HEK293T (cell line): ENCODE measurements at regions not wholly inside any gene's neighbourhood (a gene's known extent, or its start where the extent isn't known, plus 50 kb on each side); places are given as distances from the start of the nearest gene placed in this dataset.

ENCODE experiments used
- CTCF ChIA-PET: fragments of 350-600 bp; formaldehyde crosslinking; extraction: SDS; loops from one replicate; lab custom pipeline; 2021; ENCODE audit warnings: antibody characterized with exemption, inconsistent platforms; lab: Yijun Ruan, JAX
- POLR2A ChIA-PET: fragments of 350-600 bp; formaldehyde crosslinking; extraction: SDS; loops from one replicate; lab custom pipeline; 2020; ENCODE audit warnings: antibody characterized with exemption, inconsistent platforms; lab: Yijun Ruan, JAX
- DNase-seq: peaks from one replicate; pipeline ENCODE4 v3.0.0; 2012; ENCODE audit warnings: mixed read lengths; ENCODE audit errors: extremely low spot score
- ARNT ChIP-seq: fragments of 450-650 bp; IDR thresholded peaks from 2 replicates; pipeline ENCODE4 v1.6.1; 2017; ENCODE audit warnings: mild to moderate bottlenecking
- BHLHE40 ChIP-seq: fragments of 450-650 bp; IDR thresholded peaks from 2 replicates; pipeline ENCODE4 v1.6.1; 2016; ENCODE audit warnings: mild to moderate bottlenecking, moderate library complexity, borderline replicate concordance
- CTBP1 ChIP-seq: fragments of 450-650 bp; IDR thresholded peaks from 2 replicates; pipeline ENCODE4 v1.6.1; 2016; ENCODE audit warnings: borderline replicate concordance
- ELF4 ChIP-seq: fragments of 450-650 bp; IDR thresholded peaks from 2 replicates; pipeline ENCODE4 v1.6.1; 2017; ENCODE audit warnings: antibody characterized with exemption
- FOXA1 ChIP-seq: fragments of 450-650 bp; IDR thresholded peaks from 2 replicates; pipeline ENCODE4 v1.6.1; 2016; ENCODE audit warnings: mild to moderate bottlenecking
- FOXK2 ChIP-seq: fragments of 450-650 bp; IDR thresholded peaks from 2 replicates; pipeline ENCODE4 v1.6.1; 2016; ENCODE audit warnings: mild to moderate bottlenecking
- FOXM1 ChIP-seq: fragments of 450-650 bp; IDR thresholded peaks from 2 replicates; pipeline ENCODE4 v1.6.1; 2017; ENCODE audit warnings: mild to moderate bottlenecking, borderline replicate concordance
- HDGF ChIP-seq: fragments of 450-650 bp; IDR thresholded peaks from 2 replicates; pipeline ENCODE4 v1.6.1; 2017; ENCODE audit warnings: antibody characterized with exemption, borderline replicate concordance
- L3MBTL2 ChIP-seq: fragments of 450-650 bp; conservative IDR thresholded peaks from 2 replicates; pipeline ENCODE4 v1.6.1; 2016; ENCODE audit warnings: mild to moderate bottlenecking
- LEF1 ChIP-seq: fragments of 450-650 bp; IDR thresholded peaks from 2 replicates; pipeline ENCODE4 v1.6.1; 2017; ENCODE audit warnings: mild to moderate bottlenecking, borderline replicate concordance
- NFRKB ChIP-seq: fragments of 450-650 bp; IDR thresholded peaks from 2 replicates; pipeline ENCODE4 v1.6.1; 2016; ENCODE audit warnings: mild to moderate bottlenecking, moderate library complexity
- SP1 ChIP-seq: fragments of 450-650 bp; IDR thresholded peaks from 2 replicates; pipeline ENCODE4 v1.6.1; 2017
- SUZ12 ChIP-seq: fragments of 450-650 bp; IDR thresholded peaks from 2 replicates; pipeline ENCODE4 v1.6.1; 2016; ENCODE audit warnings: mild to moderate bottlenecking
- TARDBP ChIP-seq: fragments of 450-650 bp; IDR thresholded peaks from 2 replicates; pipeline ENCODE4 v1.6.1; 2016
- ZNF384 ChIP-seq: fragments of 450-650 bp; IDR thresholded peaks from 2 replicates; pipeline ENCODE4 v1.6.1; 2016
- TF ChIP-seq, protein P1 (sequence below): fragments of 450-650 bp; IDR thresholded peaks from 2 replicates; pipeline ENCODE4 v1.6.1; 2016

DNA sequence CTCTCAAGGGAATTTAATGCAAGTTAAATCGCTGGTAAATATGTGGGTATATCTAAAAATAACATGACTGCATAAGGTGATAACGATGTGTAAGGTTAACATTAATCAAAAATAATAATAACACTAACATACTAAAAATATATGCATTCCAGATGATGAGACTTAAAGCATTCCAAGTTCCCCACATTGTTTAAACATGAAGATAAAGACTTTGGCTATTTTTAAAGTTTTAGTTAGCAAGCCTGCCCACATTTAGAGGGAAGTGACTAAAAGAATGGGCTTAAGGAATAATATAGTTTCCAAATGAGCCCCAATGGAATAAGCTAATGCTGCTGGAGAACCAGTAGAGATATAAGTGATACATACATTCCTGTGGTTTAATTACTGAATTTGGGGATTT lies 941.3 kb downstream of the TBC1D32 start:
- ChIA-PET CTCF (no interaction called here), POLR2A (no interaction called here)
- no peak for TF ChIP-seq FOXM1
- no peak for TF ChIP-seq LEF1
- TF ChIP-seq CTBP1 = no peak
- TF ChIP-seq FOXA1 = no peak
- no peak for TF ChIP-seq TARDBP
- no peak for TF ChIP-seq ELF4
- TF ChIP-seq, protein P1, sequence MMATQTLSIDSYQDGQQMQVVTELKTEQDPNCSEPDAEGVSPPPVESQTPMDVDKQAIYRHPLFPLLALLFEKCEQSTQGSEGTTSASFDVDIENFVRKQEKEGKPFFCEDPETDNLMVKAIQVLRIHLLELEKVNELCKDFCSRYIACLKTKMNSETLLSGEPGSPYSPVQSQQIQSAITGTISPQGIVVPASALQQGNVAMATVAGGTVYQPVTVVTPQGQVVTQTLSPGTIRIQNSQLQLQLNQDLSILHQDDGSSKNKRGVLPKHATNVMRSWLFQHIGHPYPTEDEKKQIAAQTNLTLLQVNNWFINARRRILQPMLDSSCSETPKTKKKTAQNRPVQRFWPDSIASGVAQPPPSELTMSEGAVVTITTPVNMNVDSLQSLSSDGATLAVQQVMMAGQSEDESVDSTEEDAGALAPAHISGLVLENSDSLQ = no peak
- TF ChIP-seq FOXK2 = no peak
- TF ChIP-seq ARNT = no peak
- DNase-seq = no peak

DNA sequence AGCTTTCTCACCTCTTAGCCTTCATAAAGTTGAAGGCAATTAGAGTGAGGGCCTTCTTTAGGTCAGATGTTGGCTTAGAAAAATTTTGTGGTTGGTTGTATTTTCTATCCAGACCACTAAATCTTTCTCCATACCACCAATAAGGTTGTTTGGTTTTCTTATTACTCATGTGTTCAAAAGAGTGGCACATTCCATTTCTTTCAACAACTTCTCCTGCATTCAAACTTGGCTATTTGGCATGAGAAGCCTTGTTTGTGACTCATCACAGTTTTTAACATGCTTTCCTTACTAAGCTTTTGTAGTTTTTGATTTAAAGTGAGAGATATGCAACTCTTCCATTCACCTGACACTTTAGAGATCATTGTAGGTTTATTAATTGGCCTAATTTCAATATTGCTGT lies 949.6 kb downstream of the TBC1D32 start:
- CTCF ChIA-PET = no interaction called here
- no peak for TF ChIP-seq BHLHE40
- no peak for TF ChIP-seq HDGF
- no peak for TF ChIP-seq CTBP1
- no peak for TF ChIP-seq NFRKB
- TF ChIP-seq ZNF384 = no peak
- TF ChIP-seq FOXK2 = no peak
- no peak for TF ChIP-seq ELF4
- TF ChIP-seq FOXM1 = no peak
- no peak for TF ChIP-seq LEF1
- no peak for TF ChIP-seq L3MBTL2
- TF ChIP-seq, protein P1 = no peak
- no peak for TF ChIP-seq FOXA1
- no peak for TF ChIP-seq ARNT
- DNase-seq = no peak
- POLR2A ChIA-PET = no interaction called here

DNA sequence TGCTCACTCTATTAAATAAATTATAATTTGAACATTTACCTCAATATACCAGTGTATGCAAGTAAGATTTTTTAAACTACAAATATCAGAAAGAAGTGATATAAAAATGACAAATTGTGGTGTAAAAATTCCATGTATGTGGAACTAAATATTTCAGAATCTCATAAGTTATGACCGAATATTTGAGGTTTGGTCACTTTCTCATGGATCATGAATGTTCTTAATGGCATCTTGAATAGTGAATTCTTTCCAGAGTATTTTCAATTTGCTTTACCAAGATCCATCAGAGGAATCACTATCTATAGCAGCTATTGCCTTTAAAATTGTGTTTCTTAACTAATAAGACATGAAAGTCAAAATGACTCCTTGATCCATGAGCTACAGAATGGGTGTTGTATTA lies 950.6 kb downstream of the TBC1D32 start:
- ChIA-PET CTCF (no interaction called here), POLR2A (no interaction called here)
- TF ChIP-seq SUZ12 (no peak), SP1 (no peak), ELF4 (no peak), HDGF (no peak), ZNF384 (no peak), L3MBTL2 (no peak), BHLHE40 (no peak), FOXA1 (no peak)
- TF ChIP-seq, protein P1 = no peak
- no peak for DNase-seq

DNA sequence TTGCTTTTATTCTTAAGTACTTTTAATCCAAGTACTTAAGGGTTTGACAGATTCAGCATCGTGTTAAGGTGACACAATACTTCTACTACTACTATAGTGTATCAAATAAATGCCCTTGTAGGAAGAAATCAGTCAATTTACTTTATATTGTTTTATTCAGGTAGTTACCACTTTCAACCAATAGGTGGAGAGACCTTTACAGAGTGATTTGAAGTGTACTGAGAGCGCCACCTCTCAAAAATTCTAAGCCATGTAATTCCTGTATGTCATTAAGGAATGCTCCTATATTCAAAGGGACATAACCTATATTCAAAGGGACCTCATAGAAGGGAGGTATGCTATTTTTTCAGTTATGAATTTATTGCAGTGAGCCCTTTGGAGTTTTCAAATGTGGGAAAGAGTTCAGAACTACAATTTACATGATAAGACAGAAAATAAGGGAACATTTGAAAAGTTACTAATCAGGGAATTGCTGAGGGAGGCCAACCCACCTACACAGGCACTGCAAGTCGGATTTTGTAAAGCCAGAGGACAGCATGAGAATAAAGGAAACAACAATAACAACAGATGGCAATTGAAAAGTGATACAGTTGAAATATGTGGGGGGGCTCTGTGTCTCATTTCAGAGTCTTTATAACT lies 955.6 kb downstream of the TBC1D32 start:
- no peak for TF ChIP-seq ZNF384
- TF ChIP-seq BHLHE40 = no peak
- no peak for TF ChIP-seq FOXM1
- no peak for TF ChIP-seq CTBP1
- TF ChIP-seq NFRKB = no peak
- no peak for TF ChIP-seq TARDBP
- TF ChIP-seq SP1 = no peak
- no peak for TF ChIP-seq ARNT
- no peak for TF ChIP-seq FOXA1
- no peak for TF ChIP-seq SUZ12
- no peak for TF ChIP-seq LEF1
- no peak for TF ChIP-seq HDGF
- TF ChIP-seq L3MBTL2 = no peak
- TF ChIP-seq FOXK2 = no peak
- TF ChIP-seq ELF4 = no peak
- TF ChIP-seq, protein P1 = no peak
- DNase-seq = peak; percentile 39
- POLR2A ChIA-PET = no interaction called here
- CTCF ChIA-PET = interaction anchor here (1.0 kb wide), 1 partner anchor 10 kb away, joined by 3 read pairs; no protein-coding TSS in a partner anchor

DNA sequence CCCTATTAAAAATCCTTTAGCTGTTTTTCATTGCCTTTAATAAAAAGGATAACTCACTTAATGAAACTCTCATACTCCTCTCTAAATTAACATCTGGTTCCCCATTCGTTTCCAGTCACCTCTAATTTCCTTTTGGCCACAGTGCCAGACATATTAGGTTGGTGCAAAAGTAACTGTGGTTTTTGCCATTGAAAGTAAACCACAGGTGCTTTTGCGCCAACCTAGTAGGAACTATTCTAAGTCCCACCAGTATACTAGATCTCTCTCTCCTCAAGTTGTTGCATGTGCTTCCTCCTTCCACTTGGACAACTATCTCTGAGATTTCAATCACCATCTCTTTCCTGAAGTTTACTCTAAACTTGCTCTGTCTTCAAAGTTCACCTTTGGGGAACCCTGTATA lies 961.1 kb downstream of the TBC1D32 start:
- TF ChIP-seq SUZ12 (no peak), HDGF (no peak), BHLHE40 (no peak), ELF4 (no peak), ARNT (no peak), ZNF384 (no peak), FOXM1 (no peak), L3MBTL2 (no peak), TARDBP (no peak), FOXA1 (no peak), FOXK2 (no peak), NFRKB (no peak), LEF1 (no peak), CTBP1 (no peak), SP1 (no peak)
- TF ChIP-seq, protein P1 = no peak
- DNase-seq = no peak
- ChIA-PET CTCF (no interaction called here), POLR2A (no interaction called here)
